ENCODE measurements at regions not wholly inside any gene's neighbourhood (a gene's known extent, or its start where the extent isn't known, plus 50 kb on each side); places are given as distances from the start of the nearest gene placed in this dataset.

DNA sequence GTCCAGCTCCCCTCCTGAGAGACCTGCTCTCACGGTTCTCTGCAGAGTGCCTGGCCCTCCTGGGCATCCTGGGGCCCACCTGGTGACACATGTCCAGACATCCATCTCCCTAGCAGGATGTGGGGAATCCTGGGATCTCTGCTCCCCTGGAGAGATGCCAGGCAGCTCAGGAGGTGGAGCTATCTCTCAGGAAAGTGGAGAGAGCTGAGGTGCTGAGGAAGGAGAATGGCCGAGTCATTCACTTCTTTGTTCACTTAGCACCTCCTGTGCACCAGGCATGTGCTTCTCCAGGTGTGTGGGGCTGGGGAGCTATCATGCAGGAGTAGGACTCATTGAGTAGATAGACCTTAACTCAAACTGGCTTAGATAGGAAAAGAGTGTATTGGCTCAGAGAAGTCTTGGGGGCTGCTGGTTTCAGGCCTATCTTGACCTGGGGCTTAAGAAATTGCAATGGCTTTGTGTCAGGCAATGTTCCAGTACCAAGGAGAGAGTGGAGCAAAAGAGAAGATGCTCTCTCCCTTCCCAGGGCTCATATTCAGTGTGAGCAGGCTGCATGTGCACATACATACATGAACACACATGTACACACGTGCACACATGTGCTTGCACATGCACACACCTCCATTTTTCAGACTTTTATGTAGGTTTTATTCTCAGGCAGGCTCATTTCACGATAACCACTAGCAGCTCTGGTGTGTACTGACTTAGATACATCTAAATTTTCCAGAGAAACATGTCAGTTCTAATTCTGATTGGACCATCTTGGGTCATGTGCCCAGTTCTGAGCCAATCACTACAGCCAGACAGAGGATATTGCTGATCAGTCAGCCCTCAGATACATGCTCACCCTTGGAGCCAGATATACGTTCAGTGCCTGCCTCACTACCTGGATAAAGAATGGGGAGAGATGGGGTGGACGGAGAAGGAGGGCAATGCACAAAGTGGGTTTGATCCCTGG is 437.6 kb downstream of the PTPRU start:
- TF ChIP-seq, protein P1, sequence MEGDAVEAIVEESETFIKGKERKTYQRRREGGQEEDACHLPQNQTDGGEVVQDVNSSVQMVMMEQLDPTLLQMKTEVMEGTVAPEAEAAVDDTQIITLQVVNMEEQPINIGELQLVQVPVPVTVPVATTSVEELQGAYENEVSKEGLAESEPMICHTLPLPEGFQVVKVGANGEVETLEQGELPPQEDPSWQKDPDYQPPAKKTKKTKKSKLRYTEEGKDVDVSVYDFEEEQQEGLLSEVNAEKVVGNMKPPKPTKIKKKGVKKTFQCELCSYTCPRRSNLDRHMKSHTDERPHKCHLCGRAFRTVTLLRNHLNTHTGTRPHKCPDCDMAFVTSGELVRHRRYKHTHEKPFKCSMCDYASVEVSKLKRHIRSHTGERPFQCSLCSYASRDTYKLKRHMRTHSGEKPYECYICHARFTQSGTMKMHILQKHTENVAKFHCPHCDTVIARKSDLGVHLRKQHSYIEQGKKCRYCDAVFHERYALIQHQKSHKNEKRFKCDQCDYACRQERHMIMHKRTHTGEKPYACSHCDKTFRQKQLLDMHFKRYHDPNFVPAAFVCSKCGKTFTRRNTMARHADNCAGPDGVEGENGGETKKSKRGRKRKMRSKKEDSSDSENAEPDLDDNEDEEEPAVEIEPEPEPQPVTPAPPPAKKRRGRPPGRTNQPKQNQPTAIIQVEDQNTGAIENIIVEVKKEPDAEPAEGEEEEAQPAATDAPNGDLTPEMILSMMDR (conservative IDR thresholded peaks at IDR 0.05; ENCODE audit: low read depth, low read length), result no peak
- no peak for DNase-seq (ENCODE audit: low read depth)
- no peak overlapping the region for H3K4me3 ChIP-seq (ENCODE audit: low read depth, low read length)

DNA sequence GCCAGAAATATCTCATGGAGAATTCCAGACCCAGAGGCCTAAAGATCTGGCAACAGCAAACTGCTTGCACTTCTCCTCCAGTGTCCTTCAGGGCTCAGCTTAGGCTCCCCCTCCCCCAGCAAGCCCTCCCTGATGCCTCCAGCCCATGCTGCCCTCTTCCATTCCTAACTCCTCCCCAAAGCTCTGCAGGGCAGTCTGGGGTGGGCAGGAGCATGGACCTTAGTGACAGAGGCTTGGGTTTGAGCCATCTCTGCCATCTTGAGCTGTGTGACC is 436.8 kb downstream of the PTPRU start:
- no peak for DNase-seq (ENCODE audit: low read depth)
- TF ChIP-seq, protein P1 (conservative IDR thresholded peaks at IDR 0.05; ENCODE audit: low read depth, low read length), result no peak

DNA sequence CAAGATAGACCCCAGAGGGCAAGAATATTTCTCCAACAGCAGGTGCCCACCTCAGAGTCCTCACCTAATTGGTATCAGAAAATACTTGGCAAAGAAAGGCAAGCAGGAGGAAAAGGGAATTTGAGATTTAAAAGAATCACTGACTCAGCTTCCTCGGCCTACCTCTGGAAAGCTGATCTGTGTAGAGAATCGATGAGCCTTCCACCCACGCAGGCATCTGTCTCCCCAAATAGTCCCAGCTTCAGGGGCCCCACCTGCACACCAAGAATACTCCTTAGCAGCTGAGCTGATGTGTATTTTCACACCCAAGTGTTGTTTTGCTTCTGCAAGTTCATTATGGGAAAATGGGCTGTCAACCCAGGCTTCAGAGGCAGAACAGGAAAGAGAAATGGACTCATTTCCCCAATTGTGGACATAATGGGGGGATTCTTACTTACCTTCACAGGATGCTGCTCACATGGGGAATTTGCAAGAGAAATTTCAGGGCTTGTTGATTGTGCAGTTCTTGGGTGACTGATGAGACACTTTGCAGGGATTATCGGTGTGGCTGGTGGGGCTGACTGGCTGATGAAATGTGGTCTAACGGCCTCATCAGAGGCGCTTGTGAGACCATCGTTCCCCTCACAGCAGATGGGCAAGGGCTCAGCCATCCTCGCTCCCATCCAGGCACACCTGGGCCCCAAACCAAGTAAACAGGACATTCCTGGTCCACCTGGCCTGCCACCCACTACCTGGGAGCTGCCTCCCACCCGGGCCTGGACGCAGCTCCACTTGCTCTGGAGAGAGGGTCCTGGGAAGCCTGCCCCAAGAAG is 436.3 kb downstream of the PTPRU start:
- no peak for DNase-seq (ENCODE audit: low read depth)
- no peak overlapping the region for H3K4me3 ChIP-seq (ENCODE audit: low read depth, low read length)
- TF ChIP-seq, protein P1 (conservative IDR thresholded peaks at IDR 0.05; ENCODE audit: low read depth, low read length), result no peak

More for the DNA sequence above, 436.8 kb downstream of the PTPRU start:
- no peak overlapping the region for H3K4me3 ChIP-seq (ENCODE audit: low read depth, low read length)

DNA sequence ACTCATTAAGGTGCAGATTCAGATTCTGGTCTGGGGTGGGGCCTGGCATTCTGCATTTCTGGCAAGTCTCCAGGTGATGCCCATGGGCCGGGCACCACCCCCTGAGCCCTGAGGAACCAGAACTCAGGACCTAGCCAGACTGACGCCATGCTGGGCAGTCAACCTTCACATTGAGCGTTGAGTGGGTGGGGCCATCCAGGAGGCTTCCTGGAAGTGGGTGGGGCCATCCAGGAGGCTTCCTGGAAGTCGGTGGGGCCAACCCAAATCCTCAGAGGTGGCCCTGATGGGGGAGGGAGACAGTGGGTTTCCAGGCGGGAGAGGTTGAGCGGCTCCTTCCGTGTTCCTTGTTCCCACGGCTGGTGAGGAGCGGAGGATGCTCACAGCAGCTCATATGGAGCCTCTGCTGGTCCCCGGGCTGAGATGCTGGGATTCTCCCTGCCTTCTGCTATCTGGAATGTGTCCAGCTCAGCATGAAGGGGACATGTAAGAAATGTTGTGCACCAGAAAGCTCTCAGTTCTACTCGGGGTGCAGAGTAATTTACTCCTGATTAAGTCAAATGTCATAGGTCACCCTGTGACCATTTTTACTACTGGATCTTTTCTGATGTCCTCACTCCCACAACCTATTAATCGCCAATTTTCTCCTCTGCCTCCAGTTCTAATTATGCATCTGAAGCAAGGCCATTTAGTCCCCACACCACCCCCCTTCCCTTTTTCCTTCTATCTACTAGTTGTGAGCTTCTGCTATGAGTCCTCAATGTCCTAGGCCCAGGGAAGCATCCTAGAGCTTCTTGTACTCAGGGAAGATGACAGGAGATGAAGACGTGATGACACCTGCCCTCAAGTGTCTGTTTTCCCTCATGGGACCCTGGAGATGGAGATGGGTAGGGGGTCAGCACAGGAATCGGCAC is 435.4 kb downstream of the PTPRU start:
- no peak for DNase-seq (ENCODE audit: low read depth)
- H3K4me3 ChIP-seq (ENCODE audit: low read depth, low read length), result no peak overlapping the region
- TF ChIP-seq, protein P1 (conservative IDR thresholded peaks at IDR 0.05; ENCODE audit: low read depth, low read length), result no peak

DNA sequence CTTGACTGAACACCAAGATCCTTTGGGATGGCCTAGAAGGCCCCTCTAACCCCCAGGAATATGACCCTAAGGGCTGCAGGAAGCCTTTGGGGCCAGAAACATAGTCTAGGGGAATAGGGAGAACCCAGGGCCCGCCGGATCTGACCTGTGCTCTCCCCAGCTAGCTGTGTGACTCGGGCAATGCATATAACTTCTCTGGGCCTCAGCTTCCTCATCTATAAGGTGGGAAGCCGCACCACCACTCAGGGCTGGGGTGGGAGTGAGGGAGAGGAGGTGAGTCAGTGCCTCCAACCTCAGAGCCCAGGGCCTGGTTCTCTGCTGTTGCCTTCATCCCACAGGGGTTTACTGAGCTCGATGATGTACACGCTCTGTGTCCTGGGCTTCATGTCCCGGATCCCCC is 434.4 kb downstream of the PTPRU start:
- DNase-seq (ENCODE audit: low read depth), result no peak
- H3K4me3 ChIP-seq (ENCODE audit: low read depth, low read length), result no peak overlapping the region
- TF ChIP-seq, protein P1 (conservative IDR thresholded peaks at IDR 0.05; ENCODE audit: low read depth, low read length), result no peak

DNA sequence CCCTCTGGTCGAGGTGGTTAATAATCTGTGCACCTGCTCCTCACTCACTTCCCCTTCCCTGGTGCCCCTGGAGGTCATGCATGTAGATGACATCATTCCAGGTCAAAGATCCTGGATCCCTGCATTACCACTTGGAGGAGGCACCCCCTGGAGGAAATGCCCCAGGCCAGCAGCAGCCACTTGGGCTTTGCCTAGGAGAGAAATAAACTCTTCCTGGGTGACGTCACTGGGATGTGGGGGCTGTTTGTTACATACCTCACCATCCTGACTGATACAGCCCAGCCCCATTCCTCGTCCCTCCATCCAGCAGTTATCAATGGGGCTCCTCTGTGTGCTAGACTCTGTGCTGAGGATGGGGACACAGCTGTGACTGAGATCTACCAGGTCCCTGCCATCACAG is 433.6 kb downstream of the PTPRU start:
- TF ChIP-seq, protein P1 (conservative IDR thresholded peaks at IDR 0.05; ENCODE audit: low read depth, low read length), result peak; percentile 10
- DNase-seq (ENCODE audit: low read depth), result no peak
- no peak overlapping the region for H3K4me3 ChIP-seq (ENCODE audit: low read depth, low read length)

All from epithelial cell of proximal tubule (primary cell).